ENCODE measurements at regions not wholly inside any gene's neighbourhood (a gene's known extent, or its start where the extent isn't known, plus 50 kb on each side); places are given as distances from the start of the nearest gene placed in this dataset.

GRCh38 chr3:102586485-102586884 lies 151.7 kb downstream of the ZPLD1 start (continued):
- TF ChIP-seq CBX5 (IDR thresholded peaks at IDR 0.05; ENCODE audit: low read depth, low read length) (no peak), TBP (IDR thresholded peaks at IDR 0.05; ENCODE audit: low read depth, low read length) (no peak), JUN (IDR thresholded peaks at IDR 0.05; ENCODE audit: low read depth, low read length) (no peak)
